NCI-H748 treated with DMSO at 0.1 percent for 48 hours (cell line): ENCODE measurements at regions not wholly inside any gene's neighbourhood (a gene's known extent, or its start where the extent isn't known, plus 50 kb on each side); places are given as distances from the start of the nearest gene placed in this dataset.

Experiments
- DNase-seq: peaks from one replicate; lab custom pipeline; 2025; lab: John Stamatoyannopoulos, UW

GRCh38 chr5:72041654-72042053 lies 65.6 kb upstream of the MAP1B start:
- DNase-seq: no peak

- no peak for DNase-seq
Observed at GRCh38 chr5:72042097-72042496, 65.2 kb upstream of the MAP1B start.

GRCh38 chr5:72045692-72046091 lies 61.6 kb upstream of the MAP1B start:
- DNase-seq: no peak

- DNase-seq: no peak
Observed at GRCh38 chr5:72046106-72046505, 61.2 kb upstream of the MAP1B start.

GRCh38 chr5:72055636-72056035 lies 51.6 kb upstream of the MAP1B start:
- no peak for DNase-seq
